Right kidney (tissue), 1 donor: ENCODE measurements at regions not wholly inside any gene's neighbourhood (a gene's known extent, or its start where the extent isn't known, plus 50 kb on each side); places are given as distances from the start of the nearest gene placed in this dataset.
"Not testable (repeated sequence)": the region's sequence is repeated elsewhere in the genome, so short reads cannot be mapped to it uniquely, and the experiment has no call there.

ENCODE experiments used
- DNase-seq: peaks from one replicate; pipeline ENCODE4 v3.0.0-alpha.2; 2016

DNA sequence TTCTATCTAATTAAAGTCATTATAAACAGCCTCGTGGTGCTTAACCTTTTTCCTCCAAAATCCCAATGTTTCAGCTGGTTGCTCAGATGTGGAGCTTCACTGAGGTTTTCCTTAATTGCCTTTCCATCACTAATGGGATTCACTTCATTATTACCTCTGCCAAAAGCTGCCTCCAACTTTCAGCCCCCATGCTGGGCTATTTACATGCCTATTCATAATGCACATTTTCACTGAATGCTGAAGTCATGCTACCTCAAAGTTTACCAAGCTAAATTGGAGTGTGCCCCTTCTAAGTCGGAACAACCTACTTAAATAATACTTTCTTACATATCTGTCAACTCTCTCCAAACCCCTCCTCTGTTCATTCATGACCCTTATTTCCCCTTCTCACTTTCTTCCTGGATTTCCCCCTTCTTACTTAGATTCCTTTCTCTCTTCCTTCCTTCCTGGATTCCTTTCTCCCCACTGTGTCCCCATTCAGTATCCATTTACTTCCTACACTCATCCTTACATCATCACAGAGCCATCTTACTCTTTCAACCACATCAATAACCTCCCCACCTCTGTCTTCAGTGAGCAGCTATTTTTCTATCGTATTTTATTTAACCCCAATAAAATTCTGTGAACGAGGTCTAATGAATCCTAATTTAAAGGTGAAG, 887.3 kb upstream of the TENM4 start:
- no peak for DNase-seq

DNA sequence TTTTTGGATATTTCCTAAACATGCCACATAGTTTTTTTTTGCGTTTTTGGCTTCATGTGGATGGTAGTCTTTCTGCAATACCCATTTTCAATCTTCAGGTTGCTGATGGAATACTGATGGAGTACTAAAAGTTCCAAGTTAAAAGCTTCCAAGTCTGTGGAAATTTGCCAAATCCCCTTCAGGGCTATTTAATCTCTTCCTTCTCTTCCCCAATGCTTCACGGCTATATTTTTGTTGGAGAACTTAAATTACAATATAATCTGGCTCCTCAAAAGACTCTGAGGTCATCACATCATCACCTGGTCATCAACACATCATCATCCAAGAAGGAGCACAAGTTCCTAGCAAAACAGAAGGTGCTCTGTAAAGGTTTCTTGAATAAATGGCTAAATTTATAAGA, 881.0 kb upstream of the TENM4 start:
- DNase-seq, result no peak

DNA sequence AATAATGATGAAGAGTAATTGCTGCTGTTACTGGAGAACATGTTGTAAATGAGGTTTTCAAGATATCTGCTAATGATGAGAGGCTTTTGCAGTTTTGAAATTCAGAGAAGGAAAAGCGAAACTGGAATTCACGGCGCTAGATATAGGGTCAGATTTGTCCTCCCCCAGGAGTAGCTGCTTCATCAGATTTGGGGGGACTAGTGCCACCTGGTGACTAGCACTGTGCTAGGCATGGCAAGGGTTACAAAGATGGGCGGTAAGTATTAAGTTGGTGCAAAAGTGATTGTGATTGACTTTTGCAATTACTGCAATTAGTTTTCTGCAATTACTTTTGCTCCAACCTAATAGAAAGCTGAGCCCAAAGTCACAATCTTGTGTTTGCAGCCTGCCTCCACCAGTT, 879.9 kb upstream of the TENM4 start:
- no peak for DNase-seq

DNA sequence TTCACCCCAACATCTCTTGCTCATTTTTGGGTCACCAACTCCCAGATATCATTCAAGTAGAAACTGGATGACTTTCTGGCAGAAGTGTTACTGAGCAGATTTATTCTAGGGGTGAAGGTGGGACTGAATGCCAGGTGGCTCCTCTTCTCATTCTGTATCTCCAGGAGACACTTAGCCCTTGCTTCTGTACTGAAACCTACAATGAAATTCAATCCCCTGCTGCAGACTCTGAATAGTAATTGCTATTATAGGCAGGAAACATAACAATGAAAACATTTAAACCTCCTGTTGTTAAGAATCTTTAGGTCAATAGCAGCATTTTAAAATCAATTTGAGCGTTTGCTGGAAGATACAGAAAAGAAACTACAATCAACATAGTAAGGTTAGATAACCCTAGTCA, 879.4 kb upstream of the TENM4 start:
- DNase-seq, result no peak

DNA sequence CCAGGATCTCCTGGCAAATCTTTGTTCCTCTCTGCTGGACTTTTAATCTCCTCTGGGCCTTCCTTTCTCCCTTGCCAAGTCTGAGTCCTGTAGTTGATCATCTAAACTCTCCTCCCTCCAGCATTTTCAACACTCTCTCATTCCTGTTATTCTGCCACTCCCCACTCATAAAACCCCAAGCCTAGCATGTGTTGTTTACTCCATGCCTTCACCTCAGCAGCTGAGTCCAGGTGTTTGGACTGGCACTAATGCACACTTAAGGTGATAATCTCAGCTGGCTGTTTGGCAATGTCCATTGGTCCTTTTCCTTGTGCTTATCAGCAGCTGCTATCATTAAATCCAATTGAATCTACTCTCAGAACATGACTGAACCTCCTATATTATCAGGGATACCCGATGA, 876.8 kb upstream of the TENM4 start:
- no peak for DNase-seq

DNA sequence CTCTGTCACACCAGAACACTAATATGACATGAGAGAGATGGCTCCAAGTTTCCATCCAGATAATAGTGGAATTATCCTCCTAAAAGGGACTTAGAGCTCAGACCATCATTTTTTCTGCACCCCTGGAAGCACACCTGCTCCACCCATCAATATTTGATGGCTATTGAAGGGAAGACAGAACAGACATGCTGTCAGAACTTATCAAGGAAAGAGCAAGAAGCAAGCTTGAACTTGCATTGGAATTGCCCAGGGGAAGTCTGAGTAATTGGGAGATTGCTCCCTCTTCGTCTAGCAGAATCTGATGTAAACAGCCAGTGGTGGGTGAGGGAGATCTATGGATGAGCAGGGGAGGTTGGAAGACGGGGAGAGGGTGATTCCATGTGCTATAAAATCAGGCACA, 874.4 kb upstream of the TENM4 start:
- no peak for DNase-seq

DNA sequence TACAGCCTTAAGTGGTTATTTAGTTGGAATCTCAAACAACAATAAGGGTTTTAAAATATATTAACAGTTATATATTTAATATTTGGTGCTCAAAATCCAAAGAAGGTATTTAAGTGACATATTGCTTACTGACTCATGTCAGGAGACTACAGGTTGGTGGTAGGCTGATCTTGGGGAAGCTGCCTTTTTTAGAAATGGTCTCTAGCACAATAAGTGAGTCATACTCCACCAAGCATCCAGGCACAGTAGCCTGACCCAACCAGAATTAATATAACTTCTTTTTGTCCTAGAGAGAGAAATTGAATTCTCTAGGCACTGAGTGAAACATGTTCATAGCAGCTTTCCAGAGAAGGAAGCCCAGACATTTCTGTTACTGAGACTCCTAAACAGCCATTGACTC, 868.5 kb upstream of the TENM4 start:
- no peak for DNase-seq

DNA sequence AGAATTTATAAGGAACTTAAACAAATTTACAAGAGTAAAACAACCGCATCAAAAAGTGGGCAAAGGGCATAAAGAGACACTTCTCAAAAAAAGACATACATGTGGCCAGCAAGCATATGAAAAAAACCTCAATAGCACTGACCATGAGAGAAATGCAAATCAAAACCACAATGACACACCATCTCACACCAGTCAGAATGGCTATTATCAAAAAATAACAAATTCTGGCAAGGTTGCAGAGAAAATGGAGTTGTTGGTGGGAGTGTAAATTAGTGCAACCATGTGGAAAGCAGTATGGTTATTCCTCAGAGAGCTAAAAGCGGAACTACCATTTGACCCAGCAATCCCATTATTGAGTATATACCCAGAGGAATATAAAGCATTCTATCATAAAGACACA, 866.8 kb upstream of the TENM4 start:
- no peak for DNase-seq

DNA sequence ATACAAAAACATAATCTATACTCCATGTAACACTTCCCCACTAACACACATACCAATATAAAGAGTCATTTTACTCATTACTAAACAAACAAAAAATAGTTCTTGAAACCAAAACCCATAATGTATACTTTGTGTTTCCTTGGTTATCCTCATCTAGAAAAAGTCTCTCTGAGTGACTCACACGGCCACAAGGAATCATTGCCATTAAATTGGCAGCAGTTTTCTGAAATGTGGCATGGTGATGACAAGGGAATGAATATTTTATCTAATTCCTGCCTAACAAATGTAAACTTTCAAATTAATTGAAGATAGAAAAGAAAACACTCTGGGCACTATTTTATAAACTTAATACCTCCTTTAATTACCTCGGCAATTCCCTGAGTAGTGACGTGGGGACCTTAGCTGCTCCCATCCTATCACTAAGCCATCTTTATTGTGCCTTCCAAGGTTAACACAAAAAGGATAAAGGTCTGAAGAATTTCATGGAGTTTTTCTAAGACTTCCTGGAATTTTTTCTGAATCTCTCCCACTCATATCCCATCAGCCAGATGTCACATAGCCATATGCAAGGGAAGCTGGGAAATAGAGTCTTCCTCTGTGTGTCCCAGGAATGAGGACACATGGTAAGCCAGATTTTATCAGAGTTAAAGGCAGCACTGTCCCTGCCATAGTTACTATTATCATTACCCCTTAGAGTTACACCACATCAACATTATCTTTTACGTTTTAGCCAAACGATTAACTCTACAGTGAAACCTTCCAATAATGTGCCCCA, 857.2 kb upstream of the TENM4 start:
- no peak for DNase-seq

DNA sequence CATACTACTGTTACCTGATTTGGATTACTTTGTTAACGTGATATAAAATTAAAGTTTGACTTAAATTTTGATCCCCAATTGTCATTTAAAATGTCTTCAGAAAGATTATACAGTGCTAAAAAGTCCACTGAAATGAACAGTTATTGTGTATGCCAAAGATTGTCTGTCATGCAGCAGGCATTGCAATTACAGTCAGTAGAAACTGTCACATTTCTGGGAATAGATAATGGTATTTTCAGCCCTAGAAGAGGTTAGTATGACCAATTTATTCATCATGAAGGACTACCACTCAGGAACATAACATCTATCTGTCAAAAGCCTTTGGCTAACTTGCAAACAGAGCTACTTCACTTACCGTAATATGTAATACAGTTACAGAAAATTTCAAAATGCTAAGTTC, 852.5 kb upstream of the TENM4 start:
- no peak for DNase-seq

DNA sequence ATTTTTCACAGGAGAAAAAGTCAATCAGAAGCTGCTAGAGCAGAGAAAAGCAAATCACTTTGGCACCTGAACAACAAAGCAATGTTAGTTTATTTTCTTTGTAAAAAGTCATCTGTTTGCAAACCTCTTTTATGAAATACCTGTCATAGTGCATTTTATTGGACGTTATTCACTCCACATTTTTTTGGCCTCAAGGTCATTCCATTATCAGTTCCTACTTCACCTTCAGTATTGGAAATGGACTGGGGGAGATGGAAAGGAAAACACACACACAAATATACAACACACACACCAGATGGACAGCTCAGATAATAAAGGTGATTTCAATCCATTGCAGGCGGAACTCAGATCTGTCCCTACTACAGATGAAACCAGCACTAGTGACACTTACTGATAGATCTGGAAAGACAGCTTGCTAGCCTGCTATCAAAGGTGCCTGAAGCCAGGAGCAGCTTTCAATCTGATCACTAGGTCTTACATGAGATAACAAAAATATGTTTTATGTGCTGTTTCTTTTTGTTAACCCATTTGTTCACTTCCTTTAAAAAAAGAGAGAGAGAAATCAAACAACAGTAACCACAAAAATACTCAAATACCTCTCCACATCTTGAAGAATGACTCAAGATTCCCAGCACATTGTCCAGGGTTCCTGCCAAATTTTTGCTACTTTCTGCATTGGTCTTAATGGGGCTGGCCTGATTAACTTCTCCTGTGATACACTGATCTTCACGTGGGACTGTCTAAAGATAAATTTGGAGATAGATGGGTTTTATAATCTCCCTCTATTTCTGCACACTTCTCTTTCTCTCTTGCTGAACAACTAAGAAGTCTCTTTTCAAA, 844.3 kb upstream of the TENM4 start:
- no peak for DNase-seq

DNA sequence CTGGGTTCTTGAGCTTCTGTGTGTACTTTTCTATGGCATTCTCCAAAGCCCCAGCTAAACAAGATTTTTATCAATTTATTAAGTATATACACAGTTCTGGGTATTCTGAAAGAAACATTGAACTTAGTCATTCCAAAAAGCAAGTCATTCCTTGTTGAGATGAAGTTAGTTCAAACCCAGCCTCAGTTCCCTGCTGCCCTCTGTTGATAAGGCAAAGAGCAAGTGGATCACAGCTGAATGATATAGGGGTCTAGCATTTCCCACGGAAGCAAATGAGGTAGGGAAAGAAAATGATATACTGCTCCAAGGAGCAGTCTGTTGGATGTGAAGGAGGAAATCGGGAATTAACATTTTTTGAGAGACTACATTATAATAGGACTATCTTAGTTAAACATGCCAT, 841.8 kb upstream of the TENM4 start:
- no peak for DNase-seq

DNA sequence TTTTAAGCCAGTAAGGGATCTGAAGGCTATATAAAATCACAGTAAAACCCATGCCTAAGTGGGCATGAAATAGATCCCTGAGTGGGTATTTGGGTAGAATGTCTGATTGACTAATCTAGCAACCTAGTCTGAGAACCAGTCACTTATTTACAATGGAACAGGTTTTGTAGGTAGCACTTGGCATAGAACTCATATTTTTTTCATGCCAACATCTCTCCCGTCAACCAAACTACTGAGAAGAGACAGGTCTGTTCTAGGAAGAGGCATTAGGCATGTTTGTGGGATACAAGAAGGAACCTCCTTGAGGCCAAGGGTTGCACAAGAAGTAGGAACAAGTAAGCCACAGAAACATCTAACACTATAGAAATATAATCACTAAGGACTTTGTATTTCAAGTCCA, 840.4 kb upstream of the TENM4 start:
- no peak for DNase-seq

DNA sequence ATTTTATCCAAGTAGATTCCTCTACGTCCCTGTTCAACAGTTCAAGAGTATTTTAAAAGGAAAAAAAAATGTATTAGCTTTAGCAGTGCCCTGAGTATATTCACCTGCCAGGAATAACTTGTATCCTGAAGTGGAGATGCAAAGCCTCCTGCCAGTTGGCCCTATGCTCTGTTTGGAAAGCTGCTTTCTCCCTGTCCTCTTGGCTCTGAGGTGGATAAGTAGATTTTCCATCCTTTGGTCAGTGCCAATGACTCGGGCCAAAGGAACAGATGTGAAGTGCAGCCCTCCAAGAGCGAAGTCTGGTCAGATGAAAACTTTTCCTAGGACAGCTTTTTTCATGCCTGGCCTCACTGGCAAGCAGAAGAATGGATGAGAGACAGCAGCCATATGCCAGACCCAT, 839.9 kb upstream of the TENM4 start:
- no peak for DNase-seq

DNA sequence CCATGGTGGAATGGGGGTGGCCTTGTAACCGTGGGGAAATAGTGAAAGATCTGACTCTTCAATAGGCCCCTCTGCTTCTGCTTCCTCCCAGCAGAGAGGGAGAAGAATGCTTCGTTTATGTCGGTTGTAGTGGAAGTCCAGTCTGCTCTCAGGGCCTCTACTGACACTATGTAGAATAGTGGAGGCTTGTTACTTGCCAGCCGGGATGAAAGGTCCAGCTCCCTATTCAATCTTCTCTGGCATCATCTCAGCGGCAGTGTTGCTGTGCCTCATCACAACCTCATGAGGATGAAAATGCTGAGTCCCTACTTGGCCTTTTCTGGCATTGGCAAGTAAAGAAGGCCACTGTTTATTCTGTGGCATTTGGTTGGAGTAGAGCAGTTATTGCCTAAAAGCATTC, 820.9 kb upstream of the TENM4 start:
- no peak for DNase-seq

DNA sequence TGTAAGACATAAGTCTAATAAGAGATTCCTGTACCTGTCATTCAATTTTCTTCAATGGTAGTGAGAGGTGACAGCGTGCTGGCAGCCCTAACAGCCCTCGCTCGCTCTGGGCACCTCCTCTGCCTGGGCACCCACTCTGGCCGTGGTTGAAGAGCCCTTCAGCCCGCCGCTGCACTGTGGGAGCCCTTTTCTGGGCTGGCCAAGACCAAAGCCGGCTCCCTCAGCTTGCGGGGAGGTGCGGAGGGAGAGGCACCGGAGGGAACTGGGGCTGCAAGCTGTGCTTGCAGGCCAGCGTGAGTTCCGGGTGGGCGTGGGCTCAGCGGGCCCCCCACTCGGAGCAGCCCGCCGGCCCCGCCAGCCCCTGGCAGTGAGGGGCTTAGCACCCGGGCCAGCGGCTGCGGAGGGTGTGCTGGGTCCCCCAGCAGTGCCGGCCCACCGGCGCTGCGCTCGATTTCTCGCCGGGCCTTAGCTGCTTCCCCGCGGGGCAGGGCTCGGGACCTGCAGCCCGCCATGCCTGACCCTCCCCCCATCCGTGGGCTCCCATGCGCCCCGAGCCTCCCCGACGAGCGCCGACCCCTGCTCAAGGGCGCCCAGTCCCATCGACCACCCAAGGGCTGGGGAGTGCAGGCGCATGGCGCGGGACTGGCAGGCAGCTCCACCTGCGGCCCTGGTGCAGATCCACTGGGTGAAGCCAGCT, 816.6 kb upstream of the TENM4 start:
- not testable (repeated sequence) for DNase-seq

DNA sequence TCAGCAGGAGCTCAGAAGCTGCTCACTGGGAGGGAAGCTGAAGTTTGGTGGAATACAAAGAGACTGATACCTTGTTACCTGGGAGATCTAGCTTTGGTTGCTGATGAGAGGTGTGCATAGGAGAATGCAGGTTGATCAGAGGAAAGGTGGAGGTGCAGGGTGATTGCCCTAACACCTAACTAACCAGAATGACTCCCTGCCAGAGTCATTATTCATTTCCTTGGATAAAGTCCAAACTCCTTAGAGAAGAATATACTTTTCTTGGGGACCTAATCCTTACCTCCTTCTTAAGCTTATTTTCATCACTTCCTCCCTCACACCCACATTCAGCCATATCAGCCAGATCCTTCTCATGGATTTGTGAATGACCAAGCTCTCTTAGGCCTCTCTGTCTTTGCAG, 814.2 kb upstream of the TENM4 start:
- no peak for DNase-seq

DNA sequence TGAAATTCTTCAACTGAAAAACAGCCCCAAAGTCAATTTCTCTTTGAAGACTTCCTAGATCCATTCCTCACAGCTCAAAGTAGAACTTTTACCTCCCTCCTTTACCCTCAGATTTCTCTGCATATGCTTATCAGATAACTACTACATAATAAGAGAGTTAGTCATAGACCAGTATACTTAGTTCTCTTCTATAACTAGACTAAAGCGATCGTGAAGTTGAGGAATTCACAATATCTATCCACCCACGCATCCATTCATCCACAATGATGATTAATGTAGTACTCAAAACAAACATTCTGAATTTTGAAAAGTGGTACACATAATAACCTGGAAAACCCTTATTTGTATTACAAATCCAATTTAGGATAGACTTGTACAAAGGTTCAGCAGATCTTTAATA, 800.9 kb upstream of the TENM4 start:
- no peak for DNase-seq

DNA sequence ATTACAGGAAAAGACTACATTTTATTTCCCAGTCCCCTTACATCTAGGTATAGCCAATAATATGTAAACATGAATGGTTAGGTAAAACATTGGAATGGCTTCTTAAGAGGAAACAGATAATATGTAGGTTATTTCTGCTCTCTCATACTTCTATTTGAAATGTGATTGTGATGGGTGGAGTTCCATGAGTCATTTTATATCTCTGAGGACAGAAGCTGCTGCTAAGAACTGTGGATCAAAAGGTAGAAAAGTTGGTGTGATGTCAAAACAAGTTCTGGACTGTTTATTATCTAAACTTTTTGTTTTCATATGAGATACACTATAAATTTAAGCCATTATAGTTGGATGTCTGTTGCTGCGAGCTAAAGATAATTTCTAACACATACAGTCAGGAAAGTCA, 799.4 kb upstream of the TENM4 start:
- DNase-seq, result no peak

DNA sequence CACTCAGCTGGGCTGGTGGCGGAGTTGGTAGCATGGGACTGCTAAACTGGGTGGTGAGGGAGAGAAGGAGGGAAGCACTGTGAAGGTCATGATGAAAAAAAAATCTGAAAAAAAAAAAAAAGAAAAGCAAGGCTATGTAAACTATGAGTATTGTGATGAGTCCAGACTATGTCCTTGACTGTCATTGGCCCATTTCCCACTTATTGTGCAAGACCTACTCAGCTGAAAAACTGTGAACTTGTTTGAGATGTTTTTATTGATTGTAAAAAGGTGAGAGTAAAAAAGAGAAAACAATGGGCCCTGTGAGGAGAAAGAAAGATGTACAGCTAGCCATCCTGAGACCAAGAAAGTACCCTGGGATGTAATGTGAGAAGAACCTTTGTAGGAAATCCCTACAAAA, 798.4 kb upstream of the TENM4 start:
- no peak for DNase-seq

DNA sequence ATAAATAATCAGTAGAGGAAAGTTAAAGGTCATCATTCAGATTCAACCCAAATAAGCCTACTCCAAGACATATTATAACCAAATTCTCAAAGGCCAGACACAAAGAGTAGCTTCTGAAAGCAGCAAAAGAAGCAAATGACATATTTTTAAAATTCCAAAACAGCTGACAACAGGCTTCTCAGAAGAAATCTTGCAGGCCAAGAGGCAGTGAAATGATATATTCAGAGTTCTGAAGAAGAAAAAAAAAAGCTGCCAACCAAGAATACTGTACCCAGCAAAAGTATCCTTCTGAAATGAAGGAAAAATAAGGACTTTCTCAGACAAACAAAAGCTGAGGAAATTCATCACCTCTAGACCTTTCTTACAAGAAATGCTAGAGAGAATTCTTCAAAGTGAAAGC, 787.1 kb upstream of the TENM4 start:
- no peak for DNase-seq

DNA sequence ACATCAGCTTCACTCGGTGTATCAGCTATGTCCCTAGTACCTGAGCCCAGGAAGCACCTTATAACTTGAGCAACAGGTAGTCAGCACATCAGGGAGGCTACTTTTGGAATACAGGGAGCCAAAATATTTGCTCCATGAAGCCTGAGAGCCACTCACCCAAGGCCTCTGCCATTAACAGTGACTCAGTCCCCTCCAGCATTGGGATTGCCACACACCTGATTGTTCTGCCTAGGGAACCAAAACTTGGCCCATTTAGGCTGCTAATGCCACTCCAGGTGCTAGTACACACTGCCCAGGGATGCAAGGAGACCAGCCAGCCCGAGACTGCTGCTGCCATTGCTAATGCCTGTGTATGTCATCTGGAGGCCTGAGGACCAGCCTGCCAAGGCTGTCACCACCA, 773.6 kb upstream of the TENM4 start:
- DNase-seq, result no peak

DNA sequence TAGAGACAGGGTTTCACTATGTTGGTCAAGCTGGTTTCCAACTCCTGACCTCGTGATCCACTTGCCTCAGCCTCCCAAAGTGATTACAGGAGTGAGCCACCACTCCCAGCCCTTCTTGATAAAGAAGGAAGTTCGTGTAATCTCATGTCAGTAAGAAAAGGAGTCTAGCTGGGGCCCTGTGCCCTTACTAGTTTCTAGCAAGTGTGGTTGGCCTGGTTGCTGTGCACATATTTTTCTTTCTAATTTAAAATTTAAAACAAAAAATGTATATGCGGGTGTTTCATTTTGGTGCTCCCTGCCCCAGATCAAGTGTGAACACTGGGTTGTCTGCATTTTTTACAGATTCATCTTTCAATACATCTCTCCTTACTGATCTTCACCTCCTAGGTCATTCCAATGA, 770.8 kb upstream of the TENM4 start:
- DNase-seq, result no peak
